Fibroblast of upper back skin (primary cell): ENCODE measurements at regions not wholly inside any gene's neighbourhood (a gene's known extent, or its start where the extent isn't known, plus 50 kb on each side); places are given as distances from the start of the nearest gene placed in this dataset.
"Not testable (repeated sequence)": the region's sequence is repeated elsewhere in the genome, so short reads cannot be mapped to it uniquely, and the experiment has no call there.

Source experiments
- DNase-seq: peaks from one replicate; pipeline ENCODE4 v3.0.0-alpha.2; 2013

GRCh38 chr3:40908612-40909011, 290.7 kb upstream of the CTNNB1 start:
- DNase-seq, result no peak

- DNase-seq, result no peak
Measured at GRCh38 chr3:40911264-40911663, 288.0 kb upstream of the CTNNB1 start.

GRCh38 chr3:40911928-40912327, 287.4 kb upstream of the CTNNB1 start:
- no peak for DNase-seq

DNA sequence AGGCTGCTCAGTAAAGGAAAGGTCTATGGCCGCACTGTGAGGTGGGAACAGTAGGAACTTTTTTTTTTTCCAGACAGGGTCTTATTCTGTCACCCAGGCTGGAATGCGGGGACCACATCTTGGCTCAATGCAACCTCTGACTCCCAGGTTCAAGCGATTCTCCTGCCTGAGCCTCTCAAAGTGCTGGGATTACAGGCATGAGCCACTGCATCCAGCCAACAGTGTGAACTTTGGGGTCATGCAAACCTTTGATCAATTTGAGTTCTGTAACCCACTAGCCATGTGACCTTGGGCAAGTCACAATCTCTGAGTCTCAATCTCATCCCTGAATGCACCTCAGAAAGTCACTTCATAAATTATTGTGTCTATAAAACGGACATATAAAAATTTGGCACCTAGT, 286.8 kb upstream of the CTNNB1 start:
- no peak for DNase-seq

DNA sequence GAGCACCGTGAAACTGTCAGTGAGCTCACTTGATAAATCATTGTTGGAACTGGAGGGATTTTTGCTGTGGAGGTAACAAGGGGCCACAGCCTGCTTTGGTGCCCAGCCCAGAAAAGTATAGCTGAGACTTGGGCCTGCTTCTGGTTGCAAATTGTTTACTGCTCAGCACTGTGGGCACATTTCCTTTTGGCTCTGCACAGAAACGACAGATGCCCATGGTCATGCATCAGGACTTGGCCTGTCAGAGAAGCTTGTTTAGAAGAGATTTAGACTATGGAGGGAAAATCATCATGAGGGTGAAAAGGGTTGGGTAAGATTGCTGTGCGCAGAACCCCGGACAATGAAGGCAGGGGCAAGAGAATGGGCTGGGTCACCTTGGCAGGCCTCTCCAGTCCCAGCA, 286.1 kb upstream of the CTNNB1 start:
- DNase-seq, result no peak

DNA sequence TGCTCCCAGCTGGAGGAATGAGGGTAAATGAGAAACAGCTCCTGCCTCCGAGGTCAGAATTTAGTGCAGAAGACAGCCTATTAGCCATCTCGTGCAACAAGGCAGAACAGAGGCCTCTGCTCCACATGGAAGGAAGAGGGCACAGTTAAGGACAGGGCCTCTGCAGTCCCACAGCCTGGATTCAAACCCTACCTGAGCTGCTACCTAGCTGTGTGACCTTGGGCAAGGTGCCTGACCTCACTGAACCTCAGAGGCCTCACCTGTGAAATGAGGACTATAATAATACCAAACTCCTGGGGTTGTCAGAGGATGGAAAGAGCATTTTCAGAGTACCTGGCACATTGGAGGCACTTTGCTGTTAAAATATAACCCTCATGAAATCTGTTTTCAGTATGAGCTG, 285.7 kb upstream of the CTNNB1 start:
- no peak for DNase-seq

- DNase-seq, result no peak
Measured at GRCh38 chr3:40914475-40914874, 284.8 kb upstream of the CTNNB1 start.

DNA sequence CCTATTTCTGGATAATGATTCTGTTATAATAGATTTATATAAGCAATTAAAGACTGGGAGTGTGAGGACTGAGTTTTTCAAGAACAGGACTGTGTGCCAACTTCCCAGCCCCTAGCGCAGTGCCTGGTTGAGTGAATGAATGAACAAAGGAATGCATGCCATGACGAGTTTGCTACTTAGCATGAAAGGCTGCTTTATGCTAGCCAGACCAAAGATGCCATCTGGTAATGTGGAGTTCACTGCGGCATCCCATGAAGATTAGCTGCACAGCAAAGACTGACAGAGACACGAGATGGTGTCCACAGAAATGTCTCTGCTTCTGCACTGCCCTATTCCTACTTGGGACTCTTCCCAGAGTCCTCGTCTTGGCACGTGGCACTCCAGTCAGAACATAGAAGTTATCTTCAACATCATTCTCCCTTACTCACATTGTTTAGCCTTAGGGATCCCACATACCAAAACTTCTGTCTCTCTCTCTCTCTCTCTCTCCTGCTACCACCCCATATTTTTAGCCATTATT, 283.9 kb upstream of the CTNNB1 start:
- DNase-seq, result no peak

DNA sequence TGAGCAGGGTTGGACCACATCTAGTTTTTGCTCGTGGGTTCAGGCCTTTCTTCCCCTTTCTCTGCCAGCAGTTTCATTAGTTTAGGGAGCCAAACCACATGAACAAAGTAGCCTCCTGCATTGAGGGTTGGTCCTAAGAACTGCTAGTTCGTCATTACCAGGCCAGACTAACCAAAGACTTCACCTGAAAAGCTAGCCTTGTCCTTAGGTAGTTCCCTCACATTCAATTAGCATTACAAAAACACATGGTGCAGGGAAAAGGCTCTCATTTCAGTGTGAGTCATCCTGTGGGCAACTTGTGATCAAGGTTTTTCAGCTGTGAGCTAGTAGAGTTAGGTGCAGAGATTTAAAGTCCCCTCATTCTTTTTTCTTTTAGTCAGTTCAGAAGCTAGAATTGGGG, 279.3 kb upstream of the CTNNB1 start:
- peak; percentile 30 for DNase-seq

DNA sequence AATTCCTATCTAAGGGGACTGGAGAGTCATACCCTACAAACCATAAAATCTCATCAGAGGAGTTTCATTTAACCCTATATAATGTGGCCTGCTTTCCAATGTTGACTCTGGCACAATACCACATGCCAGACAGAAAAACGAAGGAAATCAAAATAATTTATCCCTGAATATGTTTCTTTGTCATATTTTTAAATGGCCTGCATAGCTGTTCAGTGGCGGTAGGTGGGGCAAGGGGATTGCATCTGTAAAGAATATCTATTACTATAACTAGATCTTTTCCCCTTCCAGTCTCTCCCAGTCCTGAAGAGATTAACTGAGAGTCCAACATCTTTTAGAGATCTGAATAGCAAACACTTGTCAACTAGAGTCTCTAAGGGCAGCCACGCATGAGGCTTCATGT, 278.1 kb upstream of the CTNNB1 start:
- no peak for DNase-seq

DNA sequence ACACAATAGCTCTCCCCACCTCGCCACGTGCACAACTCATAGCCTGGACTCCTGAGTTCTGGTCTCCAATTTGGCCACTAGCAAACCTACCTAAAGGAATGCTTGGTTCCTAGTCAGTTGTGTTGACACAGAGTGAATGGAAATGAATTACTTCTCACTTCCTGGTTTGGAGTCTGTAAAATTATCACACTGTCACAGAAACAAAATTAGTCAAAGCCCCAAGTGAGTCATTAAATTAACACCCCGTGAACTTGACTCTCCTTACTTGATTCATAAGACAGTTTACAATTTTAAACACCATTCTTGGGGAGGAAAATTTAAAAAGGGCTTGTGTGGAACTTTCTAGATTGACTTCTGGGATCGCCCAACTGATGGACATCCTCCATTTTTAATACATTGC, 276.2 kb upstream of the CTNNB1 start:
- no peak for DNase-seq

DNA sequence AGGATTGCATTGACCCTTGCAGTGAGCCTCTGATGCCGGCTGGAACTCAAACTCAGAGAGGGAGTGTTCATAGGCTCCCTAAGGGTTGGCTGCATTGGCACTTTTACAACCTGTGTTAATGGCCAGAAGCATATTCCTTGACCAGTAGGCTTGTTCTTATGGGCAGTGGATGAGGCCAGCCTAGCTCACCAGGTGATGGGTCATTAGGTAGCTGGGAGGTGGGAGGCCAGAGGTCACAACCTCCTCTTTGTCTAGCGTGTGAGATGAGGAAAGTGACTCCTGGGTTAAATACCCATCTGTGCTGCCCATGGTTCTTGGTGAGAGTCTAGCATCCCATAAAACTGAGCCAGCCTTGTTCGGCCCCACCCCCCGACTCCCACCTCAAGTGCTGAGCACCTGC, 275.7 kb upstream of the CTNNB1 start:
- DNase-seq, result no peak

- no peak for DNase-seq
Measured at GRCh38 chr3:40924559-40925141, 274.7 kb upstream of the CTNNB1 start.

DNA sequence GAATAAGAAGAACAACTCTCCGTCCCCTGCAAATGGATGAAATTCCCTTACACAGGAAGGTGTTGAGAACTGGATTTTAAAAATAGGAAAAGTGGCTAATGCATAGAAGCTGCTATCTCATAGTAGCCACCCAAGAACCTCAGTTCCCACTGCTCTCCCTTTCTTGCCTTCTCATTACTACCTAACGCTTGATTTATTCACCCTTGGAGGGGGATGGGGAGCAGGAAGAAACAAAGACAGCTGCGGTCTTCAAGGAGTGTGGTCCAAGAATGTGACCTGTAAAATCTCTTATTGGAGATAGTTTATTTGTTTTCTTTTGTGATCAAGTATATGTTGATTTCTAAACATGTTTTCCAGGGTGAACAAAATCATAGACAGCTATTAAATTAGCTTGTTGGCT, 274.1 kb upstream of the CTNNB1 start:
- DNase-seq, result no peak

- DNase-seq, result no peak
Measured at GRCh38 chr3:40930131-40930538, 269.2 kb upstream of the CTNNB1 start.

- DNase-seq, result no peak
Measured at GRCh38 chr3:40930756-40931155, 268.5 kb upstream of the CTNNB1 start.

- no peak for DNase-seq
Measured at GRCh38 chr3:40938591-40938990, 260.7 kb upstream of the CTNNB1 start.

GRCh38 chr3:40939030-40939740, 260.1 kb upstream of the CTNNB1 start:
- DNase-seq, result no peak

DNA sequence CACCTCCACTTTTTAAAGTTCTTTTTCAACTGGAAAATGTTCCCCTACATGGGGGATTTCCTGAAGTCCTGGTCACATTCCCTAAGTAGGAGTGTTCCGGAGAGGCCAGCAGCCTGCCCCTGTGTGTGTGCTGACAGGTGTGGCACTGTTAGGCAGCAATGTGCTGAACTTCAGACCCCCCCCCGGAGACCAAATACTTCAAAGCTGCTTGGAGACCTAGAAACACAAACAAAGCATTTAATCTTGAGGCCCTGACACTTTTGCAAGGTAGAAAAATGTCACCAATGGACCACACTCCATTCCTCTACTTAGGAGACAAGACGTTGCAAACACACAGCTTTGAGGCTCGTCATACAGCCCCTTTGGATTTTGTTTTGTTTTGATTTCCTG, 259.6 kb upstream of the CTNNB1 start:
- DNase-seq, result no peak

GRCh38 chr3:40940651-40941050, 258.7 kb upstream of the CTNNB1 start:
- DNase-seq, result no peak

GRCh38 chr3:40947022-40947421, 252.3 kb upstream of the CTNNB1 start:
- not testable (repeated sequence) for DNase-seq

- peak; percentile 62 for DNase-seq
Measured at GRCh38 chr3:40949347-40949746, 250.0 kb upstream of the CTNNB1 start.

DNA sequence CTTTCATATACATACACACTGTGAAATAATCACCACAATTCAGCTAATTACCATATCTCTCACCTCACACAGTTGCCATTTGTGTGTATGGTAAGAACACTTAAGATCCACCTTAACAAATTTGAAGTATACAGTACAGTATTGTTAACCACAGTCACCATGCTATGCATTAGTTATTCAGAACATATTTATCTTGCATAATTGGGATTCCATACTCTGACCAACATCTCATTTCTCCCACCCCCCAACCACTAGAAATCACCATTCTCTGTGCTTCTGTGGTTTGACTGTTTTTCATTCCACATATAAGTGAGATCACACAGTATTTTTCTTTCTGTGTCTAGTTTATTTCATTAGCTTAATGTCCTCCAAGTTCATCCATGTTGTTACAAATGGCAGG, 247.7 kb upstream of the CTNNB1 start:
- peak; percentile 91 for DNase-seq

DNA sequence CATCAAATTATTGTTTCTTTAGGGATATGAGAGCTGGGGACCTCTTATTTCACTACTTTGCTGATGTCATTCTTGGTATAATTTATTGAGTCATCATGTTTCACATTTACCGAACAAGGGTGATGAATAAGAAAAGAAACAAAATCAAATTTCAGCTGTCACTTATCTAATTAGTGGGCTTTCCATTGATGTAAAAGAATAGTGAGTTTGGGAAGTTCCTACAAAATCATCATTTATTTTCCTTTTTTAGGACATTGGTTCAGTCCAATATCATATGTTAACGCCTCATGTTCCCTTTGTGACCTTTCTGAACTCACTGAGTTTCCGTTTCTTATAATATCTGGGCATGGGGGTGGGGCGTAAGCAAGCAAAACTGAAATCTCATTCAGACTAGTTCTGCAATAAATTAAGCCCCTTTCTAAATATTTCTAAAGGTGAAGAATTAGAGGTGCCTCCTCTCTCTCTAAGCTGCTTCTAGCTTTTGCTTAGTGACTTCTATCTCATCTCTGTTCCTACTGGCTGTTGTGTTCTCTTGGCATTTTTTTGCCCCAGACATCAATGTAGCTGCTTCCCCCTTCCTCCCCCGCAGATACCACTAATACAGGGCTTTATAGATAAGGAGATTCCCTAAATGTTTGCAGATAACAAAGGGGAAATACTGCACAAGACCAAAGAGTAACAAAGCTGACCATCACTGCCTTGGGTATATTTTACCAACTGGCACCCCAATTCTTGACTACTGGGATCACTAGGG, 238.0 kb upstream of the CTNNB1 start:
- DNase-seq, result no peak
